SK-N-SH (cell line): ENCODE measurements at regions not wholly inside any gene's neighbourhood (a gene's known extent, or its start where the extent isn't known, plus 50 kb on each side); places are given as distances from the start of the nearest gene placed in this dataset.

Experiments used
- CTCF ChIA-PET: fragments of 300-600, 350-600 bp; formaldehyde crosslinking; extraction: SDS; loops from one replicate; lab custom pipeline; 2021; lab: Yijun Ruan, JAX
- POLR2A ChIA-PET: fragments of 350-600 bp; sonication (Branson Sonifier 250); formaldehyde crosslinking; extraction: SDS; loops from one replicate; lab custom pipeline; 2020; ENCODE audit warnings: antibody characterized with exemption, inconsistent platforms; lab: Yijun Ruan, JAX
- DNase-seq: peaks from one replicate; pipeline ENCODE4 v3.0.0; 2012
- H2AFZ ChIP-seq: fragments of 200-600 bp; sonication (generic); 2 replicates; pipeline ENCODE4 v1.8.1; 2016; ENCODE audit warnings: antibody characterized with exemption, mild to moderate bottlenecking, low read depth
- H3F3A ChIP-seq: fragments of 200-600 bp; sonication (generic); replicated peaks from 2 replicates; pipeline ENCODE3; 2016; ENCODE audit warnings: antibody characterized with exemption, mild to moderate bottlenecking; ENCODE audit not compliant: insufficient read depth
- H3K27ac ChIP-seq, 2 experiments: fragments of 200-500 bp in 1 of 2; fragments of 200-600 bp in 1 of 2; sonication (Bioruptor generic) in 1 of 2; sonication (generic), shearing (Covaris generic) in 1 of 2; 2 replicates each; pipeline versions ENCODE4 v1.5.1 to v1.6.1; 2014 to 2016; ENCODE audit warnings: low read depth in 2 of 2, inconsistent platforms in 1 of 2, low read length in 1 of 2, mild to moderate bottlenecking in 1 of 2, mixed read lengths in 1 of 2
- H3K27me3 ChIP-seq: fragments of 200-600 bp; sonication (generic), shearing (Covaris generic); 2 replicates; pipeline ENCODE4 v1.6.1; 2016; ENCODE audit warnings: mixed run types; ENCODE audit not compliant: insufficient read depth
- H3K36me3 ChIP-seq, 2 experiments: fragments of 200-500 bp in 1 of 2; fragments of 200-600 bp in 1 of 2; sonication (Bioruptor generic) in 1 of 2; sonication (generic) in 1 of 2; replicated peaks in 1 of 2; 2 replicates each; pipeline versions ENCODE3 to v1.5.1; 2014 to 2016; ENCODE audit warnings: low read length in 1 of 2, mild to moderate bottlenecking in 1 of 2; ENCODE audit not compliant: insufficient read depth in 2 of 2, control insufficient read depth in 1 of 2
- H3K4me1 ChIP-seq, 2 experiments: fragments of 200-500 bp in 1 of 2; fragments of 200-600 bp in 1 of 2; sonication (Bioruptor generic) in 1 of 2; sonication (generic), shearing (Covaris generic) in 1 of 2; 2 replicates each; pipeline versions ENCODE4 v1.5.1 to v1.6.1; 2014 to 2016; ENCODE audit warnings: low read depth in 1 of 2, low read length in 1 of 2, mixed run types in 1 of 2; ENCODE audit not compliant: insufficient read depth in 2 of 2, control insufficient read depth in 1 of 2
- H3K4me2 ChIP-seq: fragments of 200-600 bp; sonication (generic), shearing (Covaris generic); 2 replicates; pipeline ENCODE4 v1.6.1; 2017; ENCODE audit warnings: mixed run types
- H3K4me3 ChIP-seq, 2 experiments: fragments of 200-500 bp in 1 of 2; fragments of 200-600 bp in 1 of 2; sonication (Bioruptor generic) in 1 of 2; sonication (generic), shearing (Covaris generic) in 1 of 2; 2 replicates each; pipeline versions ENCODE4 v1.5.1 to v1.8.1; 2014 to 2016; ENCODE audit warnings: low read depth in 2 of 2, inconsistent platforms in 1 of 2, low read length in 1 of 2, mild to moderate bottlenecking in 1 of 2, mixed read lengths in 1 of 2, moderate library complexity in 1 of 2
- H3K79me2 ChIP-seq: fragments of 200-600 bp; sonication (generic); 2 replicates; pipeline ENCODE4 v1.8.1; 2017; ENCODE audit warnings: mild to moderate bottlenecking; ENCODE audit not compliant: insufficient read depth
- H3K9ac ChIP-seq: fragments of 200-600 bp; sonication (generic); 2 replicates; pipeline ENCODE4 v1.6.1; 2017; ENCODE audit warnings: mixed run types
- H3K9me2 ChIP-seq: fragments of 200-600 bp; sonication (generic); 2 replicates; pipeline ENCODE4 v1.6.1; 2017; ENCODE audit warnings: mixed run types
- H3K9me3 ChIP-seq: fragments of 200-600 bp; sonication (generic); 2 replicates; pipeline ENCODE4 v1.6.1; 2017; ENCODE audit warnings: mixed run types, mild to moderate bottlenecking, moderate library complexity
- H4K20me1 ChIP-seq: fragments of 200-600 bp; sonication (generic); 2 replicates; pipeline ENCODE4 v1.6.1; 2017; ENCODE audit warnings: mild to moderate bottlenecking, mixed run types; ENCODE audit not compliant: insufficient read depth
- CHD2 ChIP-seq: fragments of 150-350 bp; IDR thresholded peaks from 2 replicates; pipeline ENCODE4 v1.6.1; 2018; ENCODE audit warnings: low read length; ENCODE audit not compliant: partially characterized antibody
- ELF1 ChIP-seq: IDR thresholded peaks from 2 replicates; pipeline ENCODE4 v1.4.0; 2012
- FOXM1 ChIP-seq: IDR thresholded peaks from 2 replicates; pipeline ENCODE4 v1.4.0; 2012; ENCODE audit warnings: low read depth, mild to moderate bottlenecking
- GABPA ChIP-seq: IDR thresholded peaks from 2 replicates; pipeline ENCODE4 v1.4.0; 2012; ENCODE audit warnings: low read depth, mild to moderate bottlenecking
- MEF2A ChIP-seq: IDR thresholded peaks from 2 replicates; pipeline ENCODE4 v1.4.0; 2012; ENCODE audit warnings: low read depth, borderline replicate concordance
- NRF1 ChIP-seq: IDR thresholded peaks from 2 replicates; pipeline ENCODE4 v1.6.1; 2012; ENCODE audit warnings: low read depth, mild to moderate bottlenecking, low read length
- POLR2AphosphoS5 ChIP-seq: IDR thresholded peaks from 2 replicates; pipeline ENCODE4 v1.6.1; 2012; ENCODE audit warnings: low read depth, low read length
- YY1 ChIP-seq: IDR thresholded peaks from 2 replicates; pipeline ENCODE4 v1.4.0; 2012; ENCODE audit warnings: low read depth, mild to moderate bottlenecking
- WGBS: methylation state at CpG from one replicate; pipeline ENCODE4 v1.1.6; 2017; ENCODE audit warnings: low lambda C conversion rate; 5-methylcytosine and 5-hydroxymethylcytosine counted together

DNA sequence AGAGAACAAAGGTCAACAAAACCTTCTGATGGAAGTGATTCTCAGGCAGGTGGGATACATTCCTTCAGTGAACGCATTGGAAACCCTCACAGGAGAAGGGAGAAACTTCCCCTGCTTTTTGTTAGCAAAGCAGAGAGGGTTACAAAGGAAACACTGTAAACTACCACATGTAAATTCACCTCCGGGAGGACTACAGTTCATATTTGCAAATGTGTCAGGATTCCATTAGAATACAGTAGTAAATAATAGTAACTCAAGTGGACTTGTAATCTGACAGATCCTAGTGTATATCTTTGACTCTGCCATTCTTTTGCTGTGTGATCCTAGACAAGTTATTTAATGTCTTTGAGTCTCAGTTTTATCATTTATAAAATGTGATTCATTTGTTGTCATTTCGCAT lies 504.3 kb upstream of the NRP1 start:
- no peak for TF ChIP-seq ELF1
- TF ChIP-seq CHD2: no peak
- TF ChIP-seq, all 33 proteins: peak for 0
- 90% methylated on average over 3 of the region's 3 CpGs for WGBS

DNA sequence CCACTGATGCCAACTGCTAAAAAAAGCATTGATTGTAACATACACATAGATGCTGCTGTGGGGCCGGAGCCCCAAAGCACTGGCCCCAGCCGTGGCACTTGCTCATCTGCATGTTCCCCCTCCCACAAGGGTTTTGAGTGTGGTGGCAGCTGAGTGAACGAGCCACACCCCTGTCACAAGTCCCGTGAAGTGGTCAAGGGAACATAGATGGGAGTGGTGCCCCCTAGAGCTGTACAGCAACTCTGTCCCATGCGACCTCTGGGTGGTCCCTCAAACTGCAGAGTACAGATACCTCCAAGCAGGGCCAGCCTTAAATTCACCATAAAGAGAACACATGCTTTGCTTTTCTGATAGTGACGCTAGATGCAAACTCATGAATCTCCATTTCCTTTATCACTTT lies 503.3 kb upstream of the NRP1 start:
- Histone ChIP-seq H2AFZ (no peak overlapping the region), H3K4me2 (no peak overlapping the region), H3K27me3 (no peaks in the 10 kb centered on the region), H3K4me3 (no peak overlapping the region), H3K9me2 (no peaks in the 10 kb centered on the region), H4K20me1 (no peaks in the 10 kb centered on the region), H3F3A (no peaks in the 10 kb centered on the region), H3K79me2 (no peaks in the 10 kb centered on the region), H3K36me3 (no peaks in the 10 kb centered on the region), H3K9me3 (no peaks in the 10 kb centered on the region), H3K9ac (no peak overlapping the region), H3K4me1 (no peaks in the 10 kb centered on the region), H3K27ac (no peak overlapping the region)
- DNase-seq: no peak
- ChIA-PET POLR2A (no interaction called here), CTCF (interaction anchor here (1.1 kb wide), 1 partner anchor 507 kb away, joined by 3 read pairs; no protein-coding TSS in a partner anchor)
- TF ChIP-seq CHD2 (no peak), FOXM1 (no peak), MEF2A (no peak), YY1 (no peak), GABPA (no peak), NRF1 (no peak), ELF1 (no peak), POLR2AphosphoS5 (no peak)
- 78% methylated on average over 6 of the region's 6 CpGs for WGBS

More for the DNA sequence above, 504.3 kb upstream of the NRP1 start:
- no peak for DNase-seq
- no peak overlapping the region for H3K4me3 ChIP-seq
- no peaks in the 10 kb centered on the region for H3K4me1 ChIP-seq
- no peaks in the 10 kb centered on the region for H4K20me1 ChIP-seq
- no peak overlapping the region for H2AFZ ChIP-seq
- H3K27ac ChIP-seq: no peak overlapping the region
- no peak overlapping the region for H3K9ac ChIP-seq
- H3K79me2 ChIP-seq: no peaks in the 10 kb centered on the region
- H3K4me2 ChIP-seq: no peak overlapping the region
- no peaks in the 10 kb centered on the region for H3K9me2 ChIP-seq
- ChIA-PET CTCF (no interaction called here), POLR2A (no interaction called here)
- H3F3A ChIP-seq: no peaks in the 10 kb centered on the region
- H3K36me3 ChIP-seq: no peaks in the 10 kb centered on the region
- no peaks in the 10 kb centered on the region for H3K9me3 ChIP-seq
- H3K27me3 ChIP-seq: no peaks in the 10 kb centered on the region

DNA sequence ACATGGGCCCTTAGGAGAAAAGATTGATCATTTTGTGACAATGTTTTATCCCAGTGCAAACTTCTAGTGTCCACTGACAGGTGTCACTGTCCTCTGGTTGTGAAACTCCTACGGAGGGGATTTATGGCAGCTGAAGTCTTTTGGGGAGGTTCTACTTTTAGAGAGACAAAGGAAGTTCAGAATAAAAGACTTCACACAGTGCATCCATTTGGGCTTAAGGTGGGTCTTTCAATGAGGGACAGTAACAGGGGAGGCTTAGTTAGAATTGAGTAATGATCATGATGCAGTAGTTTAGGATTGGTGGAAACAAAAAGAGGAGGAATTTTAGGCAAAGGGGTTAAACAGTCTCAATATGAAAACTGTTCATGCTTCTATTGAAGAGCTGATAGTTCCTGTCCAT lies 501.1 kb upstream of the NRP1 start:
- H3K4me3 ChIP-seq: no peak overlapping the region
- H3F3A ChIP-seq: no peaks in the 10 kb centered on the region
- no peak overlapping the region for H3K4me2 ChIP-seq
- H3K36me3 ChIP-seq: no peaks in the 10 kb centered on the region
- no peak overlapping the region for H3K9ac ChIP-seq
- DNase-seq: no peak
- no peak overlapping the region for H3K27ac ChIP-seq
- CTCF ChIA-PET: no interaction called here
- POLR2A ChIA-PET: no interaction called here
- H3K4me1 ChIP-seq: peaks cover 0 to 3% of the 10 kb centered on the region in 2 experiments; a peak in 1 of 4 replicates
- no peak for TF ChIP-seq CHD2
- no peak overlapping the region for H2AFZ ChIP-seq
- H3K9me2 ChIP-seq: no peaks in the 10 kb centered on the region
- WGBS: 68% methylated on average over 1 of the region's 1 CpG
- H4K20me1 ChIP-seq: no peaks in the 10 kb centered on the region
- no peaks in the 10 kb centered on the region for H3K79me2 ChIP-seq
- no peaks in the 10 kb centered on the region for H3K9me3 ChIP-seq
- H3K27me3 ChIP-seq: no peaks in the 10 kb centered on the region
